Kidney (tissue), 13 donors: ENCODE measurements at regions not wholly inside any gene's neighbourhood (a gene's known extent, or its start where the extent isn't known, plus 50 kb on each side); places are given as distances from the start of the nearest gene placed in this dataset.
"Not testable (repeated sequence)": the region's sequence is repeated elsewhere in the genome, so short reads cannot be mapped to it uniquely, and the experiment has no call there.

ENCODE experiments used
- DNase-seq, 5 donors: peaks; one replicate each; pipeline ENCODE4 v3.0.0-alpha.2; 2013 to 2020
- FAIRE-seq: peaks from 2 replicates; lab custom pipeline; 2012; peaks lifted over from hg19 to GRCh38; lab: Jason Lieb, UNC
- H3K27ac ChIP-seq, 2 donors: one replicate each; pipeline ENCODE4 v1.7.0; 2013; ENCODE audit warnings: low read depth in 2 of 2, low read length in 2 of 2, inconsistent platforms in 1 of 2
- H3K27me3 ChIP-seq: one replicate; pipeline ENCODE4 v1.7.1; 2013; ENCODE audit warnings: low read length, inconsistent platforms; ENCODE audit not compliant: control insufficient read depth, insufficient read depth
- H3K36me3 ChIP-seq, 3 donors: one replicate each; pipeline versions ENCODE4 v1.7.0 to v1.7.1; 2013; ENCODE audit warnings: low read length in 3 of 3, control low read depth in 1 of 3, inconsistent platforms in 1 of 3; ENCODE audit not compliant: insufficient read depth in 3 of 3, control insufficient read depth in 2 of 3
- H3K4me1 ChIP-seq, 3 donors: one replicate each; pipeline versions ENCODE4 v1.7.0 to v1.7.1; 2013; ENCODE audit warnings: low read length in 3 of 3, inconsistent platforms in 1 of 3, low read depth in 1 of 3; ENCODE audit not compliant: control insufficient read depth in 2 of 3, insufficient read depth in 2 of 3
- H3K4me3 ChIP-seq, 3 donors: one replicate each; pipeline versions ENCODE4 v1.7.0 to v1.8.1; 2013; ENCODE audit warnings: low read length in 3 of 3, control low read depth in 1 of 3, inconsistent platforms in 1 of 3
- H3K9ac ChIP-seq, 3 donors: one replicate each; pipeline versions ENCODE4 v1.7.0 to v1.7.1; 2013; ENCODE audit warnings: low read length in 3 of 3, control low read depth in 1 of 3, inconsistent platforms in 1 of 3
- H3K9me3 ChIP-seq, 3 donors: one replicate each; pipeline versions ENCODE4 v1.7.0 to v1.7.1; 2013; ENCODE audit warnings: low read length in 3 of 3, control low read depth in 1 of 3, inconsistent platforms in 1 of 3; ENCODE audit not compliant: control insufficient read depth in 2 of 3, insufficient read depth in 1 of 3
- CTCF ChIP-seq: IDR thresholded peaks from 3 replicates; pipeline ENCODE4 v1.5.1; 2012; ENCODE audit warnings: mild to moderate bottlenecking, moderate library complexity, borderline replicate concordance; ENCODE audit not compliant: insufficient read depth; ENCODE audit errors: extremely low read depth
- intact Hi-C: fragments of 100-400 bp; cut with DNase I; formaldehyde crosslinking; loops from one replicate; pipeline ENCODE4 v1.11.1; 2022
- donor health status: control.
- donor health status: control.
- donor health status: control.
- donor health status: control.
- donor health status: control.
- donor health status: DM: yes; HTN: yes; CAD: no.
- donor health status: Normal renal cell carcinoma (clear cell type).

GRCh38 chr9:81069923-81070322, 619.4 kb downstream of the TLE1 start:
- H3K4me1 ChIP-seq = peaks cover 0 to 2% (median 0%) of the 10 kb centered on the region in 3 donors
- H3K27me3 ChIP-seq = no peaks in the 10 kb centered on the region
- DNase-seq = no peak
- intact Hi-C loops = no loop called here
- FAIRE-seq = no peak
- no peaks in the 10 kb centered on the region for H3K36me3 ChIP-seq
- no peak overlapping the region for H3K27ac ChIP-seq
- TF ChIP-seq CTCF = no peak
- H3K4me3 ChIP-seq = no peak overlapping the region
- no peaks in the 10 kb centered on the region for H3K9me3 ChIP-seq
- H3K9ac ChIP-seq = no peak overlapping the region

- Histone ChIP-seq H3K4me3 (no peak overlapping the region), H3K4me1 (peaks cover 0 to under 1% (median 0%) of the 10 kb centered on the region in 3 donors), H3K9ac (no peak overlapping the region), H3K36me3 (no peaks in the 10 kb centered on the region), H3K27ac (no peak overlapping the region), H3K27me3 (no peaks in the 10 kb centered on the region), H3K9me3 (no peaks in the 10 kb centered on the region)
- DNase-seq (no peak), FAIRE-seq (no peak)
- no peak for TF ChIP-seq CTCF
- intact Hi-C loops = no loop called here
Measured at GRCh38 chr9:81069038-81069795, 620.1 kb downstream of the TLE1 start.

- intact Hi-C loops, H3K36me3 ChIP-seq, DNase-seq, H3K4me3 ChIP-seq, H3K9ac ChIP-seq, H3K27ac ChIP-seq, H3K9me3 ChIP-seq, H3K4me1 ChIP-seq, FAIRE-seq, H3K27me3 ChIP-seq: not testable (repeated sequence)
Measured at GRCh38 chr9:81062995-81063394, 626.4 kb downstream of the TLE1 start.

- intact Hi-C loops = no loop called here
- no peak for TF ChIP-seq CTCF
- Histone ChIP-seq H3K27ac (no peak overlapping the region), H3K27me3 (no peaks in the 10 kb centered on the region), H3K9ac (no peak overlapping the region), H3K36me3 (no peaks in the 10 kb centered on the region), H3K4me1 (no peaks in the 10 kb centered on the region), H3K9me3 (no peaks in the 10 kb centered on the region), H3K4me3 (no peak overlapping the region)
- no peak for DNase-seq
- no peak for FAIRE-seq
Measured at GRCh38 chr9:81058782-81059181, 630.6 kb downstream of the TLE1 start.
